Left lobe of liver (tissue), 2 donors: ENCODE measurements at regions not wholly inside any gene's neighbourhood (a gene's known extent, or its start where the extent isn't known, plus 50 kb on each side); places are given as distances from the start of the nearest gene placed in this dataset.
A peak's percentile ranks its signal among the peaks of the same experiment; 100 is the strongest.

Source experiments
- ATAC-seq: fragments of 200-7000 bp; cut with Tn5 transposase; one replicate; pipeline ENCODE4 v1.9.1; 2020; ENCODE audit warnings: mild to moderate bottlenecking, moderate library complexity
- DNase-seq: peaks from one replicate; pipeline ENCODE4 v3.0.0-alpha.2; 2020; ENCODE audit warnings: low spot score
- donor health status: DM: no; HTN: no; CAD: no; lungs with moderate emphysema.
- donor health status: DM: no; HTN: yes; CAD: no.

- no peak for ATAC-seq
- DNase-seq: no peak
Measured at GRCh38 chr1:22241811-22242210, 98.9 kb upstream of the WNT4 start.

- no peak for ATAC-seq
- no peak for DNase-seq
Measured at GRCh38 chr1:22245100-22245650, 102.3 kb upstream of the WNT4 start.

- ATAC-seq (no peak), DNase-seq (no peak)
Measured at GRCh38 chr1:22245726-22246125, 102.8 kb upstream of the WNT4 start.

- DNase-seq: no peak
- ATAC-seq: no peak
Measured at GRCh38 chr1:22246755-22247480, 104.0 kb upstream of the WNT4 start.

GRCh38 chr1:22247527-22248245 is 104.8 kb upstream of the WNT4 start:
- DNase-seq (no peak), ATAC-seq (no peak)

GRCh38 chr1:22248746-22249145 is 105.8 kb upstream of the WNT4 start:
- no peak for DNase-seq
- peak; percentile 17 for ATAC-seq

- ATAC-seq: no peak
- no peak for DNase-seq
Measured at GRCh38 chr1:22249928-22250680, 107.2 kb upstream of the WNT4 start.

GRCh38 chr1:22250724-22251123 is 107.8 kb upstream of the WNT4 start:
- ATAC-seq (no peak), DNase-seq (no peak)

- DNase-seq (no peak), ATAC-seq (no peak)
Measured at GRCh38 chr1:22252251-22252650, 109.4 kb upstream of the WNT4 start.

- no peak for DNase-seq
- no peak for ATAC-seq
Measured at GRCh38 chr1:22253012-22253790, 110.3 kb upstream of the WNT4 start.

GRCh38 chr1:22254756-22255155 is 111.9 kb upstream of the WNT4 start:
- no peak for ATAC-seq
- DNase-seq: no peak

GRCh38 chr1:22255341-22256212 is 112.7 kb upstream of the WNT4 start:
- ATAC-seq (no peak), DNase-seq (no peak)

GRCh38 chr1:22256213-22256512 is 113.3 kb upstream of the WNT4 start:
- ATAC-seq (no peak), DNase-seq (no peak)

- ATAC-seq (peak; percentile 68), DNase-seq (peak; percentile 57)
Measured at GRCh38 chr1:22257290-22258275, 114.7 kb upstream of the WNT4 start.

GRCh38 chr1:22258698-22259097 is 115.8 kb upstream of the WNT4 start:
- no peak for DNase-seq
- ATAC-seq: no peak

- ATAC-seq (peak; percentile 79), DNase-seq (peak; percentile 75)
Measured at GRCh38 chr1:22259551-22260282, 116.8 kb upstream of the WNT4 start.

- no peak for DNase-seq
- ATAC-seq: no peak
Measured at GRCh38 chr1:22260860-22261432, 118.0 kb upstream of the WNT4 start.

GRCh38 chr1:22261580-22261979 is 118.7 kb upstream of the WNT4 start:
- ATAC-seq (no peak), DNase-seq (no peak)
